Hepatocyte (in vitro differentiated cells): ENCODE measurements at regions not wholly inside any gene's neighbourhood (a gene's known extent, or its start where the extent isn't known, plus 50 kb on each side); places are given as distances from the start of the nearest gene placed in this dataset.

Experiments
- CTCF ChIP-seq: fragments of 200-600 bp; sonication (generic); IDR thresholded peaks from 2 replicates; pipeline ENCODE4 v1.5.1; 2016; ENCODE audit warnings: antibody characterized with exemption, mild to moderate bottlenecking; ENCODE audit not compliant: poor library complexity
- EZH2 ChIP-seq: fragments of 200-600 bp; sonication (generic); IDR thresholded peaks from 2 replicates; pipeline ENCODE4 v1.6.1; 2016; ENCODE audit warnings: antibody characterized with exemption, mild to moderate bottlenecking, borderline replicate concordance

GRCh38 chr1:214717351-214717750, 114.4 kb downstream of the CENPF start:
- TF ChIP-seq CTCF, result no peak
- TF ChIP-seq EZH2, result no peak
